ENCODE measurements at regions not wholly inside any gene's neighbourhood (a gene's known extent, or its start where the extent isn't known, plus 50 kb on each side); places are given as distances from the start of the nearest gene placed in this dataset.
A peak's percentile ranks its signal among the peaks of the same experiment; 100 is the strongest.

GRCh38 chr5:135136546-135136945 is 102.5 kb upstream of the PITX1 start:
- TF ChIP-seq CTCF (IDR thresholded peaks at IDR 0.05; ENCODE audit: low read depth, low read length) = no peak
- no peak overlapping the region for H3K4me3 ChIP-seq (replicated peaks in 1 of 2; ENCODE audit: low read depth in 2 of 2, low read length in 2 of 2)
- no peak for DNase-seq (ENCODE audit: low read depth in 2 of 2)

- TF ChIP-seq CTCF (IDR thresholded peaks at IDR 0.05; ENCODE audit: low read depth, low read length) = no peak
- peak; percentile 46 to 77 for DNase-seq (ENCODE audit: low read depth in 2 of 2)
- H3K4me3 ChIP-seq (replicated peaks in 1 of 2; ENCODE audit: low read depth in 2 of 2, low read length in 2 of 2) = no peak overlapping the region
Observed at GRCh38 chr5:135135530-135136226, 101.7 kb upstream of the PITX1 start.

- H3K4me3 ChIP-seq (replicated peaks in 1 of 2; ENCODE audit: low read depth in 2 of 2, low read length in 2 of 2) = no peak overlapping the region
- TF ChIP-seq CTCF (IDR thresholded peaks at IDR 0.05; ENCODE audit: low read depth, low read length) = no peak
- no peak for DNase-seq (ENCODE audit: low read depth in 2 of 2)
Observed at GRCh38 chr5:135134691-135135381, 100.8 kb upstream of the PITX1 start.

- no peak overlapping the region for H3K4me3 ChIP-seq (replicated peaks in 1 of 2; ENCODE audit: low read depth in 2 of 2, low read length in 2 of 2)
- DNase-seq (ENCODE audit: low read depth in 2 of 2) = no peak
- TF ChIP-seq CTCF (IDR thresholded peaks at IDR 0.05; ENCODE audit: low read depth, low read length) = no peak
Observed at GRCh38 chr5:135133698-135134515, 99.9 kb upstream of the PITX1 start.

GRCh38 chr5:135133181-135133580 is 99.2 kb upstream of the PITX1 start:
- no peak for DNase-seq (ENCODE audit: low read depth in 2 of 2)
- TF ChIP-seq CTCF (IDR thresholded peaks at IDR 0.05; ENCODE audit: low read depth, low read length) = no peak
- H3K4me3 ChIP-seq (replicated peaks in 1 of 2; ENCODE audit: low read depth in 2 of 2, low read length in 2 of 2) = no peak overlapping the region

- no peak overlapping the region for H3K4me3 ChIP-seq (replicated peaks in 1 of 2; ENCODE audit: low read depth in 2 of 2, low read length in 2 of 2)
- DNase-seq (ENCODE audit: low read depth in 2 of 2) = no peak
- TF ChIP-seq CTCF (IDR thresholded peaks at IDR 0.05; ENCODE audit: low read depth, low read length) = no peak
Observed at GRCh38 chr5:135131801-135132680, 98.0 kb upstream of the PITX1 start.

All from cardiac fibroblast (primary cell).